SK-N-DZ (cell line): ENCODE measurements at regions not wholly inside any gene's neighbourhood (a gene's known extent, or its start where the extent isn't known, plus 50 kb on each side); places are given as distances from the start of the nearest gene placed in this dataset.

Experiments
- DNase-seq: peaks from one replicate; pipeline ENCODE4 v3.0.0-alpha.2; 2015; ENCODE audit warnings: low spot score

- DNase-seq: no peak
Measured at GRCh38 chr12:42763682-42764081, 174.1 kb upstream of the PRICKLE1 start.

DNA sequence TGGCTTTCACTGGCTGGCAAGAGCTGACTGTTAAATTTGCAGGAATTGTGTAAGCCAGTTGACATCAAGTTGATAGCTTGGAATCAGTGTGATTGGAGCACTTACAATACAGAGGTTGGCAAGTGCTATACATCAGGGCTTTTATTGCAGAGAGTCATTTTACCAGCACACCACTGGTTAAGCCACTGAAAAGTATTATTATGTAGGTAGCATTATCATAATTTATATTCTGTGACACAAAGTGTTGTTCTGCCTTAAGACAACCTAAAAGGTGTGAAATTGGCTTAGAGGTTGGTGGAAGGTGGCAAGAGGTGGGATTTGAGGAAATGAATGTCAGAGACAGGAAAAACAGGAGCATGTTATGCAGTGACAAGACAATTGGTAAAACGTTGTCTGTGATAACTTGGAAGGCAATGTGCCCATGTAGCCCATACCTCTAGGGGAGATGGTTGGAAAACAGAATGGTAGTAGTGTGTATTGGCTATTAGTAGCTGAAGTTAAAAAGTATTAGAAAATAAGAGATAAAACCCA lies 172.9 kb upstream of the PRICKLE1 start:
- DNase-seq: no peak

- DNase-seq: no peak
Measured at GRCh38 chr12:42761601-42762350, 172.2 kb upstream of the PRICKLE1 start.

- DNase-seq: no peak
Measured at GRCh38 chr12:42761086-42761485, 171.5 kb upstream of the PRICKLE1 start.

DNA sequence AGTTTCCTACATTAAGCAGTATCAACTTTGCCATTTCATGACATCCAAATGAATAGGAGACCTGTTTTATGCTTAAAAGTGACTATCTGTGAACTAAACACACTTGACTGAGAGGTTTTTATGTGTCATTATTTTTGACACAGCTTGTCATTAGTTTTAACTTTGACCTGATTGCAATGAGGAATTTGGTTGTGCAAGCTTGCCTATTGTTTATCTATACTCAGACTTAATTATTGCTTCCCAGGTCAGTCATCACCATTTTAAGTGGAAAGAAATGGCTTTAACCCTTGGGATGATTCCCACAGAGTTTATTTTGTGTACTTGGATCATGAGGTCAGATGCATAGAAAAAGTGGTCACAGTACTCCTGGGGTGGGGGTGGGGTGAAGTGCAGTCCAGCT lies 171.0 kb upstream of the PRICKLE1 start:
- no peak for DNase-seq

- peak; percentile 66 for DNase-seq
Measured at GRCh38 chr12:42759622-42760273, 170.2 kb upstream of the PRICKLE1 start.

DNA sequence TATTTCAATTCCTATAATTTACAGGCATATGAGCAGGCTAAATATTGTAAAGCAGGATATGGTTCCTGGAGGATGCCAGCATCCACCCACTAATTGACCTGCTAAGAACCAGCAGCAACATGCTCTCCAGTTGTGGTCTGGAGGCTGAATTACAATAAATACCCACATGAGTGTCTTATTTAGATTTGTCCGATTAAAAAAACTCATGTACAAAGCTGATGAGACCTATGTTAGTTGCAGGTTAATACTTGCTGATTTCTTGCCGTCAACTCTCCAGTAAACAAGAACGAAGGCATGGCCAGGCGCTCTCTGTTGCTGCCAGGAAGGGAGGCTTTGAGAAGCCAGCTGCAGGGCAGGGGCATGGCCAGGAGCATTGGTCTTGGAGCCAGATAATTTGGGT lies 169.3 kb upstream of the PRICKLE1 start:
- no peak for DNase-seq

GRCh38 chr12:42757624-42758119 lies 168.1 kb upstream of the PRICKLE1 start:
- peak; percentile 59 for DNase-seq

DNA sequence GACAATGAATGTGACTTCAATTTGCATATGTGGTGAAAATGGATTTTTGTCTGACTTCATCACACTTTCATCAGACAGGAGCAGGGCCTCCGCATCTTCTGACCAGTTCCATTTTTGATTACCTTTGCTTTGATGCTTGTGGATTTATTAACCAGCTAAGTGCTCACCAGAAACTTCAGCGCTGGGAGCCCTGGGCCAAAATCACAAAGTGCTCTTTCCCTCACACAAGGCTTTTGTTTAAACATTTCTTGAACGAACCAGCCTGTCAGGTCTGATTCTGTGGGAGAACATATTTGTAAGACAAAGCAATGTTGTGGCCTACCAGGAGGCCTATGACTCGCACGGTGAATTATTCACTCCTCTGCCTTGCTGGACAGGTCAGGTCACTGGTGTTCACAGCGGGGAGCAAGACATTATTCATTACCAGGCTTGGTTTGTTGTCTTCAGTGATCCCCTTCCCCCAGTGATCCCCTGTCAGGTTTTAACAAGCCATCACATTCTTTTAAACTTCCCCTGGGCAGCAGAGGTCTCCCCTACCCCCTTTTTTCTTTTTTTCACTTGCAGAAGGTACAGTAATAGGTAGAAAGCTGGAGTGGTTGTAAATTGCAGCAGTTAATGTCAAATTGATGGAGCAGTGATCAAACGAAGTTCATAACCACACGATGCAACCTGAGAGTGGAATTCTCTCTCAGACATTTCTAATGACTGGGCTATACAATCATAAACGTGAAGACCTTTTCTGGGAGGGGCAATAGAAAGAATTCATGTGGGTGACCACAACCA lies 167.5 kb upstream of the PRICKLE1 start:
- no peak for DNase-seq

DNA sequence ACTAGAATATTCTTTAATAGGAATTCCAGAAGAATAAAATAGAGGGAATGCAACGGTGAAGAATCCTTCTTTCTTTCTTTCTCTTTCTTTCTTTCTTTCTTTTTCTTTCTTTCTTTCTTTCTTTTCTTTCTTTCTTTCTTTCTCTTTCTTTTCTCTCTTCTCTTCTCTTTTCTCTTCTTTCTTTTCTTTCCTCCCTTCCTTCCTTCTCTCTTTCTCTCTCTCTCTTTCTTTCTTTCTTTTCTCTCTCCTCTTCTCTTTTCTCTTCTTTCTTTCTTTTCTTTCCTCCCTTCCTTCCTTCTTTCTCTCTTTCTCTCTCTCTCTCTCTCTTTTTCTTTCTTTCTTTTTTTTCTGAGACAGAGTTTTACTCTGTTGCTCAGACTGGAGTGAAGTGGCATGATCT lies 160.8 kb upstream of the PRICKLE1 start:
- DNase-seq: no peak

- DNase-seq: no peak
Measured at GRCh38 chr12:42749239-42749638, 159.7 kb upstream of the PRICKLE1 start.

DNA sequence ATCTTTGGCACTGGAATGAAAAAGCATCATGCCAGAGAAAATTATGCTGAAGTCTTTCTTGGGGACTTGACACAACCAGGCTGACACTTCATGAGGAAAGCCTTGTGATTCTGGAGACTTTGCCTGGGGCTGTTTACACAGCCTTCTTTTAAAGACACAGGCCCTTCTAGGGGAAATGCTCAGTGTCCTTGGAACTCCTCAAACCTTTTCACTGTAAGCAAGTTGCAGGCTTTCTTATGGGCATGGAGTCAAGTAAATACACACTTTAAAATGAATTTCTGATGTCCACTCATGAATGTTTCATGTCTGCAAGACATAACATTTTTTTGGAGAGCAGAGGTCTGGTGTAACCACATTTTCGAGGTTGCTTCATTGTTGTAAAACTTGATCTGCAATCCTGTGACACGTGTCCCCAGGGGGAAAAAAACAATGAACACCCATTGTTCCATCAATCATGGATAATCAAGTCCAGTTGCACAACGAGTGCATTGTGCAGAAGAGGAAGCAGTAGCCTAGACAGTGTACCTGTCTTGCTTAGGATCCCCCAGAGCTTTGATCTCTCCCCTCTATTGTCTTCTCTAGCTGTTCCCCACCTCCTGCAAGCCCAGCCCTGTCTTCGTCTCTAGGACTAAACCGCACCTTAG lies 155.1 kb upstream of the PRICKLE1 start:
- no peak for DNase-seq

GRCh38 chr12:42742716-42743115 lies 153.2 kb upstream of the PRICKLE1 start:
- no peak for DNase-seq

DNA sequence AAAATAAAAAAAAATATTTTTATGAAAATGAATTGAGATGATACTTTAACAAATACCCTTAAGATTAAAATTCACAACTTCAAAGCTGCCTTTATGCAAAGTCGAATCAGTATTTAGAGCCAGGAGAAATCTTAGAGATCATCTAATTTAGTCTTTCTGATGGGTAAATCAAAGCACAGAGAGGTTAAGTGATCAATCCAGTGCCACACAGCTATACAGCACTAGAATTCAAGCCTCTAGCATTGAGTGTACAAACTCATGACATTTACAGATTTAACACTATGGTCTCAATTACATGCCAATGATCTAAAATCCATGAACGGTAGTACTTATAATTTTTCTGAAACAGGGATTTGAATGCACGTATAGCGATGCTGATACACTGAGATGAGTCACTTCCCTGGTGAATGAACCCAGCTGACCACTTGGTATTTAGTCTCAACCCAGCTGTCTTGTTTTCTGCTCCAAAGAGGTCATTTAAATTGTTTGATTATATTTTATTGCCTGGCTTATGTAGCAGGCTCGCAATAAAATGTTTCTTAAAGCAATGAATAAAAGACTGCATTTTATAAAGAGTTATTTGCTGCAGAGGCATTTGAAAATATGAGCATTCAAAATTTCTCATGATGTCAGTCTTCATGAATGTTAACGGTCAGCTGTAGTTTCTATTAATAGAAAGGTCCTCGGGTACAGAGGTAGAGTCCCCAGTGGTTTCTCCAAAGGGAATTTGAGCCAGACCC lies 152.4 kb upstream of the PRICKLE1 start:
- DNase-seq: no peak

DNA sequence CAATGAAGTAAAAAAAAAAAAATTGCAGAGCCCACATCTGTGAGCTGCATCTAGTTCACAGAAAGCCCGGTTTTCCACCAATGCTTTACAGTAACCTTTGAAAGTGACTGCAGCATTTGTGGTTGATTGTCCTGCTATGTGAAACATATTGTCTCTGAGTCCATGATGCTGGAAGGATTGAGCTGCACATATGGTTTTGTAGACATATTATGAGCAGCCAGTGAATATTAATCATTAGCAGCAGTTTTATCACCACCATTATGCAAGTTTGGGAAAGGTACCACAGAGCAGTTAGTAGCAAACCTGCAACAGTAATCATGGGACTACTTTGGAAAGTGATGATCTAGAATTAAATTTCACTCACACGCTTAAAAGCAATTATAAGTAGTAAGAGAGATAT lies 151.5 kb upstream of the PRICKLE1 start:
- no peak for DNase-seq

GRCh38 chr12:42737398-42737797 lies 147.9 kb upstream of the PRICKLE1 start:
- no peak for DNase-seq

GRCh38 chr12:42735861-42736361 lies 146.4 kb upstream of the PRICKLE1 start:
- DNase-seq: peak; percentile 32

GRCh38 chr12:42733911-42734310 lies 144.4 kb upstream of the PRICKLE1 start:
- DNase-seq: peak; percentile 71

- DNase-seq: no peak
Measured at GRCh38 chr12:42732908-42733411, 143.4 kb upstream of the PRICKLE1 start.

DNA sequence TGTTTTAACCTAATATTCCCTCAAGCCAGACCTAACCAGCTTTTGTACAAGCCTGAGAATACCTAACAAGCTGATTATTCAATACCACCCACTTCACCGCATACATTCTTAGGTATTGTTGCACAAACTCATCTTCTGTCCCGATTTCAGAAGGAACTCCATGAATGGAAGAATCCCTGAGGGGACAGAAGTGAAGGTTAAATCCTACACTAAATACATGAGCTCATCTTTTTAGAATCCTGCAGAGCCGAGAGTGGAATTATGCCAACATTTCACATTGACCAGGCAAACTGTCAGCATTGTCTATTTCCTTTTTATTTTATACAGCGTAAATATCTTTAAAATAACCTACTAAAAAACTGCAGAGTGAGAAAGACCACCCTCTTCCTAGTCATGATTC lies 140.7 kb upstream of the PRICKLE1 start:
- no peak for DNase-seq

DNA sequence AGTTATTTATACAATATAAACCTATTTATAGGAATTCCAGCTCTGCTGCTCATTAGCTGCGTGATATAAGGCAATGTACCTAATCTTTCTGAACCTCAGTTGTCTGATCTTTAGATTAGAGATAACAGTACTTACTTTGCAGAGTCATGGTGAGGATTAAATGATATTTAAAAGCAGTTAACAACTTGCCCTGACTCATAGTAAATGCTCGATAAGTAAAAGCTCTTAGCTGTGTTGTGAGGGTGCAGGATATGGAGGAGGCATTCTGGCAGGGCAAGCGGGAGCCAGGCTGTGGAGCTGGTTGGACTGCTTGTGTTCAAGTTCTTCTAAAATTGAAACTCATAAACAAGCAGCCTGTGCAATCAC lies 140.0 kb upstream of the PRICKLE1 start:
- no peak for DNase-seq
